GM18508 (cell line): ENCODE measurements at regions not wholly inside any gene's neighbourhood (a gene's known extent, or its start where the extent isn't known, plus 50 kb on each side); places are given as distances from the start of the nearest gene placed in this dataset.

Experiments
- ATAC-seq: cut with Tn5 transposase; IDR thresholded peaks from one replicate; pipeline ENCODE4 v1.9.1; 2021; ENCODE audit warnings: moderate number of reproducible peaks; ENCODE audit not compliant: insufficient read depth, unreplicated experiment

DNA sequence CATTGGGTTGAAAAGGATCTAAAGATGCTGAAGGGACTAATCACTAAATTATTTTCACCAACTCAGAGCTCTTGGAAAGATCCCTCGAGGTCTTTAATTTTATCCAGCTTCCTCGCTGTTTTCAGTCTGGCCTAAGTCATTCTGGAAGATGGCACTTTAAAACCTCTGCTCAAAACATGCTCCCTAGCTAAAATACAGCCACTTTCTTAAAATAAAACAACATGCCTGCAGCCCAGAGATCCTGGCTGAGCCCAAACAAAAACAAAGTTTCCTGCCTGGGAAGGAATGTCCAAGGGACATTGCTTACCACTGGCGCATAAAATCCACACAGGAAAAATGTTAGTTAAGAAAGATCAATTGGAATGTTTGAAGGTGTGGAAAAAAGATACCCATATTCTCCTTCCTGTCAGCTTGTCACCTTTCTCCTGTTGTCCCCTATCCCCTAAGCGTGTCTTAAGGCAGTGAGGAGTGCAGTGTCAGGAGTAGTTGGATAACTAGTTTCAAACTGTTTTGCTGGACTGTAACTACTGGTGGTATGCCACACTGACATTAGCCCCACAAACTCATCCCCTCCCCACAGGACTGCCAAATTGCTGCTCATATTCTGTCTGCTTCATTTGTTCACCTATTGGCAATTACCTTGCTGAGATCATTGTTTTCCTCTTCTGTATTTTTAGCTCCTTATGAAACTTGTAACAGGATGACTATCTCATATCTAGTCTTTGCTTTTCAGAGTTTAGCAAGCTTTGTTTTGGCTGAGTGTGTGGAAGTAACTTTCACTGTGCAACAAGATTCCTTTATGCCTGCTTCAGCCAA is 108.3 kb upstream of the SESN3 start:
- no peak for ATAC-seq

- no peak for ATAC-seq
Observed at GRCh38 chr11:95338430-95338991, 107.5 kb upstream of the SESN3 start.

DNA sequence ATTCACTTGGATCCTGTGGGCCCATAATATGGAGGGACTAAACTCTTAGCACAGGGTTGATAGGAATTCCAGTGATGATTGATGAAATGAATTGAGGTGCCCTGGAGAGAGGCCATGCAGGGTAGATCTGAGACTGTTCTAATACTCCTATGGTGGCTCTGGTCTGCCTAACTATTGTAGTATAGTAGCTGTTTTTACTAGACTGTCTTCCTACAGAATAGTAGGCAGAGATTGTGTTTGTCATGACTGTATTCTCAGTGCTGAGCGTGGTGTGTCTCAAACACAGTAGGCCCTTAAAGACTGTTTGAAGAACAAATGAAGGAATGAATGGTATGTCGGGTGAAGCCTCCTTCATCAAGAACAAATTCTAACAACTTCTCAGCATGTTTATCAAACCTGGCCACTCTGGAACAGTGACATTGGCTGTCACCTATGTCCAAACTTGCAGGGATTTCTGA is 107.0 kb upstream of the SESN3 start:
- ATAC-seq, result no peak

- no peak for ATAC-seq
Observed at GRCh38 chr11:95337175-95337957, 106.4 kb upstream of the SESN3 start.

GRCh38 chr11:95335989-95336388 is 105.0 kb upstream of the SESN3 start:
- ATAC-seq, result no peak

DNA sequence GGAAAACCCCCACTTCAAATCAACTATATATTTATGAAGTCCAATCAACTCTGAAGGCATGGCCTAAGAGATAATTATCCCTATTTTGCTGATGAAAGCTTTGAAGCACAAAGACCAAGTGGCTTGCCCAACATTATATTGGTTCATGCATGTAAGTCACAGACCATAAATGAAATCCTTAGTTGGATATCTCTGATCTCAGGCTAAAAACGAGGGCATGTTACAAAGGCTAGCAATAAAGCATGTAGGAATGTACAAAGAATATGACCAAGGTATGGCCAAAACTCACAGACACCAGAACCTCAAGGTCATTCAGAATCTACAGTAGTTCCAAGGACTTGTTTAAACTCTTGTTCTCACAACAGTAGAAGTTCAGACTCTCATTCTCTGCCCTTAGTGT is 100.2 kb upstream of the SESN3 start:
- ATAC-seq, result no peak

DNA sequence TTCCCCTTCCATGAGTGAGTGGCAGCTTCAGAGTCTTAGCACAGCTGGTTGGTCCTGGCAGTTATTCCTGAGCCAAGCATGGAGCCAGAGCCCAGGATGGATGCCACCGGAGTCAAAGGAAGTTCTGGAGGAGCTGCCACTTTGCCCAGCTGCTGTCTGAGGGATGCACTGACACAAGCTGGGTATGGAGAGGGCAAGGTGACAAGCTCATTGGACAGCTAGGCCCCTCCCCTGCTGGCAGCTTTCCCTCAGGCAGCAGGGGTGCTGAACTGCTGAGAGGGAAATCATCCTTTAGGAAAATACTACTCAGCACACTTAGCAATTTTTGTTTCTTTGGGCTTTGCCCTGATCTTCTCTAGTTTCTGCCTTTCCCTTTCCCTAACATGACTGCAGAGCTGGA is 99.3 kb upstream of the SESN3 start:
- no peak for ATAC-seq

DNA sequence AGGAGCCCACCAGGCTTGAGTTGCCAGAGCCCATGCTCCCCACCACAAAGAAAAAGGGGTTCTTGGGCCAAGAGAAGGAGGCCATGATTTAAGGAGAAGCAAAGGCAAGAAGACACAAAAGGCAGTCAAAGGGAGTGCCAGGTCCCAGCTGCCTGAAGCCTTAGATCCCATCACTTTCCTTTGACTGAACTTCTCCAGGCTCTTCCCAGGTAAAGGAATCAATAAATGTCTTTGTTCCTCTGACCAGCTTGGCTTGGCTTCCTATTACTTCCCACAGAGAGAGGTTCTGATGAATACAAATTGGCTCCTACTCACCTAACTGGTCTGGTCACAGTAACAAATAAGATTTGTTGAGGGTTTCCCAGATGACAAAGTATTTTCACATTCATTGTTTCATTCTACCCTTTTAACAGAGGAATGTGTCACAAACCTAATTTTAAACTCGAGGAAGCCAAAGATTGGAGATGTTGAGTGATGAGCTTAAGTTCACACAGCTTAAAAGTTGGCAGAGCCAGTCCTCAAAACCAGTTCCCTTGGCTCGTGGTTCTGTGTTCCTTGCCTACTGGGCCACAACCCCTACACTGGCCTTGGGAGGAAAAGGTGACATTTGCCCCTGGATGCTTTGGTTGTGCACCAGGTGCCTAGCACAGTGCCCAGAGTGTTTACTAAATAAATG is 96.4 kb upstream of the SESN3 start:
- no peak for ATAC-seq

DNA sequence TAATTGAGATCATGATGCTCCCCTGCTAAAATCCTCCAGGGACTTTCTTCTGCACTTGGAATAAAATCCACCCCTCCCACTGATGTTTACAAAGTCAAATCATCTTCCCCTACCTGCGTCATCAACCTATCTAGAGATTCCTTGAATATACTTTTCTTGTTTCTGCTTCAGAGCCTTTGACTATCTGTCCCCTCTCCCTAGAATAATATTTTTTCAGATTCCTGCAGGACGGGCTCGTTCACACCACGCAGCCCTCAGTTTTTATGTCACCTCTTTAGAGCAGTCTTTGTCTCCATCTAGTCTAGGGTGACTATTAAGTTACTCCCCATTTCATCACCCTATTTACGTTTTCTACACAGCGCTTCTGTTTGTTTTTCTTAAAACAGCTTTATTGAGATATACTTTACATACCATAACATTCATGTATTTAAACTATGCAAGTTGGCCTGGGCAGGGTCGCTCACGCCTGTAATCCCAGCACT is 94.8 kb upstream of the SESN3 start:
- no peak for ATAC-seq

DNA sequence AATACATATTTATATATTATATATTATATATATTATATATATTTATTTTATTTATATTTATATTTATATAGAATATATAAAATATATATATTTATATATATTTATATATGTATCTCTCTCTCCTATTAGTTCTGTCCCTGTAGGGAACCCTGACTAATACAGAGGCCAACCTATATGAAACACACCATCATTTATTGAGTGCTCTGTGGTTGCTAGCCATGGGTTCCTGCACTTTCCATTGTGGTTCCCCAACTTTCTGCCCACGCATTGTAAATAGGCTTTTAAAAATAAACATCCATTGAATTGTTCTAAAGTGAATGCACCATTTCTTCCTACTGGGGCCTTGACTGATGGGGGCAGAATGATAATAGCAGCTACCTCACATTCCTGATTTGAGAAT is 93.8 kb upstream of the SESN3 start:
- no peak for ATAC-seq

- no peak for ATAC-seq
Observed at GRCh38 chr11:95322539-95322938, 91.5 kb upstream of the SESN3 start.

- ATAC-seq, result no peak
Observed at GRCh38 chr11:95318498-95318897, 87.5 kb upstream of the SESN3 start.

GRCh38 chr11:95308512-95309035 is 77.6 kb upstream of the SESN3 start:
- no peak for ATAC-seq

GRCh38 chr11:95307286-95307685 is 76.3 kb upstream of the SESN3 start:
- no peak for ATAC-seq

GRCh38 chr11:95306801-95307200 is 75.8 kb upstream of the SESN3 start:
- no peak for ATAC-seq

- no peak for ATAC-seq
Observed at GRCh38 chr11:95306123-95306522, 75.1 kb upstream of the SESN3 start.

DNA sequence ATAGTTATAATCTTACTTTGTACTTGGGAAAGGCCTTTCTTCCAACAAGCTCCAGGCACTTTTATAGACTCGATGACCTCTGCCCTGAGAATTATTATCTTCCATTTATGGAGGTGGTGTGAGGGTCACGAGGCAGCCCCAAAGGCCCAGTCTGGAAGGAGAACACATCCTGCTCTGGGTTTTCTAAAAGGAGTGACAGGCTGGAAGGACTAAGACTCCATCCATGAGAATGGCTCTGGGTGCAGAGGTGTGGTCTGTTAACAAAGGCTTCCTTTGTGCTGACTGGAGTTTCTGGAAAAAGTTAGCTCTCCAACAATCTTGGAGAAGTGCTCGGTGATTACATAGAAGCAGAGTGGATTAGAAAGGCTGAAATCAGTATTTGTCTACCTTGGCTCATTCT is 74.7 kb upstream of the SESN3 start:
- ATAC-seq, result no peak

DNA sequence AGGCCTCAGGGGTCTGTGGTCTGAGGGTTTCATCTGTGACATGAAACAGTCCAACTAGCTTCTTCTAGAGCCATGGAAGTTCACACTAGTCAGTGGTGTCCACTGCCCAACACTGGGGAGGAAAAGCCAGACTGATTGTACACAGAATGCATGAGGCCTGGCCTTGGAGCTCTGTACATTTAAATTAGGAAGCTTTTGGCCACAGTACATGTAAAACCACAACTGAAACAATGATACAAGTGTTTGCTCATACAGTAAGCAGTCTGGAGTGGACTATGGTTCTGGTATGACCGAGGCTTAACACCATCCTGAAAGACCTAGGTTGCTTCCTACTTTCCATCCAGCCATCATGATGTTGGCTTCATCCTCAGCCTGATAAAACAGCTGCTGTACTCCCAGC is 73.8 kb upstream of the SESN3 start:
- ATAC-seq, result no peak

DNA sequence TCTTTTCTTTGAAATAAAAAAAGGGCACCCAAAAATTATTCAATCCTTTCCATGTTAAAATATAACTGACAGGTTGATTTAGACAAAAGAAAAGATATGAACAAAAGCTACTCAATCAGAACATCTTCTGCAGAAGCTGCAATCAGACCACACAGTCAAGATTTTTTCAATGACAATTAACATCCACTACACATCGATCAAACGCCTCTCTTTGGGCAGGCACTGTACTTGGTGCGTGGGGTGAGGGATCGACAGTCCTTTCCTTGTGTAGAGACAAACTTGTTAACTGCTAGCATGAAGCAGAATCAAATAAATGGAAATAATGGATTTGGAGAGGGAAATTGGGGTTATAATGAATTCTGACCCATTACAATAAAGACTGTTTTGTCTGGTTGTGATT is 71.2 kb upstream of the SESN3 start:
- no peak for ATAC-seq

DNA sequence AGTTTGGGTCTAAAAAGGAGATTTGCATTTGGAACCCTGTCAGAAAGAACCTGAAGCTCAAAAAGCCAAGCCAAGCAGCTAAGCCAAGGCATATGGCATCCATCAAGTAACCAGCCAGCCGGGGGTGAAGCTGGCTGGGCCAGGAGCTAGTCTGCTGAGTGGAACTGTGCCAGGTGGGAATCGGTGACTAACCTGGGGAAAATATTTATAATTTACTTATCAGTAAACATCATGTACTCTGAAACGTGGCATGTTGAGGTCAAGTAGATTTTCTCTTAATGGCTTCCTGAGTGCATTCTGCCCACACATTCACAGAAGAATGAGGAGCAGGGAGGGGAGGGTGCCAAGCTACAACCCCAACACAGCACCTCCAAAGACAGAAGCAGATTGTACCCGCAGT is 70.5 kb upstream of the SESN3 start:
- ATAC-seq, result no peak
